GM11168 (cell line): ENCODE measurements at regions not wholly inside any gene's neighbourhood (a gene's known extent, or its start where the extent isn't known, plus 50 kb on each side); places are given as distances from the start of the nearest gene placed in this dataset.

Experiments
- in situ Hi-C: fragments of 300-500 bp; cut with MboI; formaldehyde crosslinking; loops from one replicate; pipeline ENCODE4 v1.12.0; 2022; ENCODE audit warnings: low sequenced_read_pairs; ENCODE audit not compliant: unreplicated experiment

DNA sequence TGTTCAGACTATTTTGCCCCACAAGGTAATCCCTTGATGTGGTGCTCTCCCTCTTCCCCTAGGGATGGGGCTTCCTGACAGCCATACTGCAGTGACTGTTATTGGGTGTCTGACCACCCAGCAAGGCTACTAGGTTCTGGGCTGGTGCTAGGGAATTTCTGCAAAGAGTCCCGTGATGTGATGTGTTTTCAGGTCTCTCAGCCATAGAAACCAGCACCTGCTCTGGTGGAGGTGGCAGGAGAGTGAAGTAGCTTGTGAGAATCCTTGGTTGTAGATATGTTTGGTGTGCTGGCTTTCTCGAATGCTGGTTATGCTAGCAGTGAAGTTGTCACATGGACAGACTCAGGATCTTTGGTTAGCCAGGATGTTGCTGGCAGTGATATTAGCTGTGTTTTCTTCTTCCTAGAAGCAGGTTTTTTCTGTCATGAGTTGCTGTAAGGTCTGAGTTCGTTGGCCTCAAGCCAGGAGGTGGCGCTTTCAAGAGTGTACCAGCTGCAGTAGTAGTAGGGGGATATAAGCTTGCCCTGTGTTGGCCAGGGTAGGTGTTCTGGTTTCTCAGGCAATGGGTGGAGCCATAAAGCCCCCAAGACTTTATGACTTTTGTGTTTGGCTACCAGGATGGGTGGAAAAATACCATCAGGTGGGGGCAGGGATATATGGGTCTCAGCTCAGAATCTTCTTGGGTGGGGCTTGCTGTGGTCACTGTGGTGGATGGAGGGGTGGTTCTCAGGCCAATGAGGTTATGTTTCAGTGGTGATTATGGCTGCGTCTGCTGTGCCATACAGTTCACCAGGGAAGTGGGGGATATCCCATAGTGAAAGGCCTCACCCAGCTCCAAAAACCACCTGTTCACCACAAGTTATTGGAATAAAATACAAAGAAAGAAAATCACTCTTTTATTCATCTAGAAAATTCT, 1112.3 kb downstream of the KCNT2 start:
- in situ Hi-C loops = no loop called here

- in situ Hi-C loops = no loop called here
These were observed 1126.1 kb downstream of the KCNT2 start for GRCh38 chr1:195482137-195482536.

DNA sequence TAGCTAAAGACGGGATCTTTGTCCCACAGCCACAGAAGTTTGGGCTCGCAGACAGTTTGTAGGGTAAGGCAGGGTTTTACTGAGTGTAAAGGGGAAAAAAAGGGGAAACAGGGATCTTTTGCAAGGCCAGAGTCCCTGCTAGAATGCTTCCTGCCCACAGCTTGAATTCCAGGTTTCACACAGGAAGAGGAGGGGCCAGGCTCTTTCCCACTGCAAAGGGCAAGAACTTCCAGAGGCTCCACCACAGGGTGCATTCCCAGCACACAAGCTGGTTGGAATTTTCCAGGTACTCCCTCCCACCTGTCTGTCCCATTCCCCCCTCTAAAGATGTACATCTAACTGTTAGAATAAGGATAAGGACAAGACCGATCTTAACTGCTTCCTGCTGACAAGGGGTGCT, 1126.9 kb downstream of the KCNT2 start:
- in situ Hi-C loops = no loop called here

DNA sequence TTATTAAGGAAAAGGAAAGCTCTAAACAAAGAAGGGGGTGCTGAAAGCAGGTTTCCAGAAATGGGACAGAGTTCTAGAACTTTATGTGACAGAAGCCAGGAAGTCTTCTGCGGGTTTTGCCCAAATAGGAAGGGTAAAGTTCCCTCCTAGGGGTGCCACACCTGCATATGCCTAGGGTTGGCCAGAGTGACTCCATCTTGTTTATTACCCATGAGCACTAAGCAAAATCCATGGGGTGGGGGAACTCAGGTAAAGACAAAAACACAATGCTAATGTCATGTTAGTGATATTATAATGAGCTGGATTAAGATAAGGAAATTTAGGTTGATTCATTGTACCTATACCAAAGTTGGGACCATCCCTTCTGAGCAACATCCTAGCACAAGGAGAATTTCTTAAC, 1132.7 kb downstream of the KCNT2 start:
- in situ Hi-C loops = no loop called here

DNA sequence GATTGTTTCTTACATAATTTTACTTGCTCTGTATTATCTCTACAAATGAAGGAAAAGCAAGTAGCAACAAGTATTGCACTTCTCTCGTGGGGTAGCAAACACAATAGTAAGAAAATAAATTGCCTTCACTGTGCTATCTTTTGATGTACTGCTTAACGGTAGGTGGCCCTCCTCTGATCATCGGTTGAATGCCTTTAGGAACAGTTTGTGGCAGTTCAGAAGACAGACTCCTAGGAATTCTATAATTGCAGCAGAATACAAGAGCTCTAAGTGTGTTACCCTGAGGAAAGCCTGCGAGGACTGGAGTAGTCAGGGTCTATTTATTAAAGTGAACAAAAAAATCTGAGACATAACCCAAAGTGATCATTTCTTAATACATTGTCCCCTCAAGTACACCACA, 1135.9 kb downstream of the KCNT2 start:
- in situ Hi-C loops = no loop called here

DNA sequence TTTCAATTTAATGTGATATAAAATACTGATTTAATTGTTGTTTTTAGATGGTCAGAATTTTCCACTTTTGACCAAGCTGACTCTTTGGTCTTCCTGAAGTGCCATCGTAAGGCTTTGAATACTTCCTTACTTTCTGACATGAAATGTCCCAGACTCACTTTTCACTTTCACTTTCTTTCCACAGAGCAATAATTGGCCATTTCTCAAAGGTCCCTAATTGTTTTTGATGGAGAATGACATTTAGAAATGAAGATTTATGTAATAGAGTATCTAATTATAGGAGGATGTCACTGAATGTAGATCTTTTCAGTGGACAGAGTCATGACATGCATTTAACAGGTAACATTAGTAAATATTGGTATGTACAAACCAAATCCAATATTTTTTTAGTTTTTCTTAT, 1141.6 kb downstream of the KCNT2 start:
- in situ Hi-C loops = no loop called here

DNA sequence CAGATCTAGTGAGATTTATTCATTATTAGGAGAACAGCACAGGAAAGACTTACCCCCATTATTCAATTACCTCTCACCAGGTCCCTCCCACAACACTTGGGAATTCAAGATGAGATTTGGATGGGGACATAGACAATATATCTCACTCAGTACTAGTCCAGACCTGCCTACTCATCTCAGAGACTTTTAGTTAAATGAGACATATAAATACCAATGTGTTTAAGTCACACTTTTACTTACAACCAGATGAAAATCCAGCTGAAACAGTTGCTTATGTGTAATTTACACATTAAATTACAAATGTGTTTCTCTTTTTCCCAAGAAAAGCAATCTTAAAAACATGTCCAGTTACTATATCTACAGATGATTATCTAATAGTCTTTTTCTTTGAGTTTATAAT, 1145.6 kb downstream of the KCNT2 start:
- in situ Hi-C loops = no loop called here

DNA sequence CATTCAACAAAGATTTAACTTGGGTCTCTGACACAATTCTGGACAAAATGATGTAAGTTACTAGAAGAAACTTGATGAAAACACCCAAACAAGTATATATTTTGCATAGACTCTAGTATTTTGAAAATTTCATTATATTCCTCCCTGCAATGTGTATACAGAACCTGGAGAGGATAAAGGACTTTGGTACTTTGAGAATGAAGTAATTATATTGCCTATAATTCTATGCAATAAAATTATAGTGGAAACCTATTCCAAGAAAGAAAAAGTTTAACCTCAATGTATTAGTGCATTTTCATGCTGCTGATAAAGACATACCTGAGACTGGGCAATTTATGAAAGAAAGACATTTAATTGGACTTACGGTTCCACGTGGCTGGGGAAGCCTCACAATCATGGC, 1146.1 kb downstream of the KCNT2 start:
- in situ Hi-C loops = no loop called here

DNA sequence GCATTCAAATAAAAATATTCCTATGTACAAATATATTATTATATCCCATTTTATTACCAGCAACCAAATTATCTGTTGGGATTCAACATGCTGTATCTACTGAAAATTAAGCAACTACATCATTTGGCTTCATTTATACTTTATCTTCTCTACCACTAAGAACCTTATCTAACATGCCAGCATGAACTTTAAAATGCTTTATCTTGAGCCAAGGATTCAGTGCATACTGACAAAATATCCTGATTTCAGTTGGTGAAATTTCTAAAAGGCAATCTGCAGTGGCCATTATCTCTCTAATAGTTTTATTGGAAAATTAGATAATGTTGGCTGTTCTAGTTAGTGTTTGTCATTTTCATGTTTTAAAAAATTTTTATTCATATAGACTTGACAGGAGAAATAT, 1149.9 kb downstream of the KCNT2 start:
- in situ Hi-C loops = no loop called here

- in situ Hi-C loops = no loop called here
These were observed 1157.4 kb downstream of the KCNT2 start for GRCh38 chr1:195450794-195451193.

- in situ Hi-C loops = no loop called here
These were observed 1168.6 kb downstream of the KCNT2 start for GRCh38 chr1:195439661-195440060.

DNA sequence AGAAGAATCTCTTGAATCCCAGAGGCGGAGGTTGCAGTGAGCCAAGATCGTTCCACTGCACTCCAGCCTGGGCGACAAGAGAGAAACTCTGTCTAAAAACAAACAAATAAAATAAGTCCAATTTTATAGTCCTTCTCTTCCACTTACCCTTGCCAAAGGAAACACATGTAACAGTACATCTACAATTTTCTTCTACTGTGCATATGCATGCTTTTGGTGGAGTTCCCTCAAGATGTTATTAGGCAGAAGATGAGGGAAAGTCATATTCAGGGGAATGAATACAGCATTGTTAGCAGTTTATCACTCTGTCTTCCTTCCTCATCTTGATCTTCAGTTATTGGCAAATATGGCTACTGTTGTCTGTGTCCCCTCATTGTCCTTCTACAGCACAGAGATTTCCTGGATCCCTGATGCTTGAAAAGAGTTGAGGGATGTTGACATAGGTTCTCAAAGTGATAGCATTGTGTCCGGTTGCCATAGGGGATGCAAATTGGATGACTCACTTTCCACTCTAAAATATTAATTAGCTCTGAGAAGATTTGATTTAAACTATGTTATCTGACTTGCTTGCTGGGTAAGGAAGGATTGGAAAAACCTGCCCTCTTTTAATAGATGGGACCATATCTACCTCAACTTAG, 1173.6 kb downstream of the KCNT2 start:
- in situ Hi-C loops = no loop called here

DNA sequence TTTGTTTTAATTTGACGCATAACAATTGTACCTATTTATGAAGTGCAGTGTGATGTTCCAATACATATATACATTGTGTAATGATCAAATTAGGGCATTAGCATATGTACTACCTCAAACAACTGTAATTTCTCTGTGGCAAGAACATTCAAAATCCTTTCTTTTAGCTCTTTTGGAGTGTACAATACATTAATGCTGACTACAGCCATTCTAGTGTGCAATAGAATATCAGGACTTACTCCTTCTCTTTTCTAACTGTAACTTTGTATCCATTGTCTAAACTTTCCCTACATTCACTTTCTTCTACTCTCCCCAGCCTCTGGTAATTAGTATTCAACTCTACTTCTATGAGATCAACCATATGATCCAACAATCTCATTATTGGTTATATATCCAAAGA, 1177.4 kb downstream of the KCNT2 start:
- in situ Hi-C loops = no loop called here

DNA sequence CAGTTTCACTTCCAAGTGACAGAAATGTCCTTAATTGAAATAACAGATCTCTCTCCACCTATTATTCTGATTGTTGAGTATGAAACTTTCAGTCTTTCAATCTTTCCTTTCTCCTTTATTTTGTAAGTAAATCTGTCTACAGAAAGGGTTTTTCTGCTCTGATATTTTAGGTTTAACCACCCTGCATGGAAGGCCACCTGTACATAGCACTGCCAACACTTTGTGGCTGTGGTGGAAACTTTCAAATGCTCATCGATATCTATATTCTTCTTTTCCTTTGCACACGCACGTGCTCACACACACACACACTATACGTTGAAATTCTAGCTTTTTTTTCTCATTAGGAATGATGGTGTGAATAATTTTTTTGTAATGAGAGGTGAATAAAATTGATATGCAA, 1179.3 kb downstream of the KCNT2 start:
- in situ Hi-C loops = no loop called here

DNA sequence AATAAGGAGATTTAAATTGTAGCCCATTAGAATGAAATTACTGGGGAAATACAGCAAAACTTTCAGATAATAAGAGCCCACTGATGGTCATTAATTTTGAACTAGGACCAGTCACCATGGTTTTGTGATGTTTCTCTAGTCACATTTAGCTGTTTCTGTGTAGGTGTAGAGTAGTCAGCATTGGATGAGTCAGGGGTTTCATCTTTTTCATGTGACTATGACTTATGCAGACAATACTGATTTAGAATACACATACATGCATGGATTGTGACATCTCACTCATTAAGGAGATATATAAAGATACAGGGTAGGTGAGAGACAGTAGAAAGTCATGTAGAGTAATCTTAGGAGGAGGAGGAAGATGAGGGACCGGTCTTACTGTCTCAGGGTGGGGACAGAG, 1192.7 kb downstream of the KCNT2 start:
- in situ Hi-C loops = no loop called here

DNA sequence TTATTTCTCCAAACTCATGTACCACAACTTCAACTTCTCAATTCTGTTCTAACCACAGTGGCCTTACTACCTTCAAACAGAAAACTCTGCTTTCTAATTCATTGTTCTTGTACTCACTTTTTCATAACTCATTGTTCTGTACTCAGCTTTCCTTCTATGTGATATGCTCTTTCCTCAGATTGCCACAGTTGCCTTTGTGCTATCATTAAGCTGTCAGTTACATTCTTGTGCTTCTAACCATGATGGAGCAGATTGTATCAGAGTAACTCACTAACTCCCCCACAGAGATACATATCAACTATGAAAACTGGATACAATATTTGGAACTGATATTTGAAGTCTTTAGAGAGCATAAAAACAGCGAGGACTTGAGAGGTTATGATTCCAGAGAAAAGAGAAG, 1213.7 kb downstream of the KCNT2 start:
- in situ Hi-C loops = no loop called here

DNA sequence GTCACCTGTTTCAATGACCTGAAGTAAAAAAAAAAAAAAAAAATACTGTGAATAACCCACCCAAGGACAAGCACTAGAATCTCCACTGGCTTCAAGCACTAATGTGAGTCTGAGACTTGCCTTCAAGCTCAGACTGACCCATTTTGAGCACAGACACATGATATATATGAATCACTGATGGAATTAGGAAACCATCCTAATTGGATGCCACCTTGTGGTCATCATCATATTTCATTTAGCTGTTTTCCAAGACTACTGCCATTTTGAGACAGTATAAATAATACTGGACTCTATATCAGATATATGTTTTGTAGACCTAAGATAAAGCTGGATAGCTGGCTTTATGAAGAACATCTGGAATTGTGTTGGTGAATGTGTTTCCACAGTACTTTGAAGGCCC, 1232.0 kb downstream of the KCNT2 start:
- in situ Hi-C loops = no loop called here

GRCh38 chr1:195373856-195374255, 1234.4 kb downstream of the KCNT2 start:
- in situ Hi-C loops = no loop called here

- in situ Hi-C loops = no loop called here
These were observed 1263.1 kb downstream of the KCNT2 start for GRCh38 chr1:195345149-195345548.

- in situ Hi-C loops = no loop called here
These were observed 1270.6 kb downstream of the KCNT2 start for GRCh38 chr1:195337646-195338045.

DNA sequence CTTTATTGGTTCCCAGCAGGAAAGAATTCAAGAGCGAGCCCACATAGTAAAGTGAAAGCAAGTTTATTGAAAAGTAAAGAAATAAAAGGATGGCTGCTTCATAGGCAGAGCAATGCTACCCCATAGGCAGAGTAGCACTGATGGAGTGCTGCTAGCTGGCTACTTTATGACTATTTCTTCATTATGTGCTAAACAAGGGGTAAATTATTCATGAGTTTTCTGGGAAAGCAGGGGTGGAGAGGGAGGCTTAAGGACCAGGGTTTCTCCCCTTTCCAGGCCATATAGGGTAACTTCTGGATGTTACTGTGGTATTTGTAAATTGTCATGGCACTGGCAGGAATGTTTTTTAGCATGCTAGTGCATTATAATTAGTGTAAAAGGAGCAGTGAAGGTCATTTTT, 1271.4 kb downstream of the KCNT2 start:
- in situ Hi-C loops = no loop called here

- in situ Hi-C loops = no loop called here
These were observed 1272.7 kb downstream of the KCNT2 start for GRCh38 chr1:195335541-195335940.
